H9 (cell line): ENCODE measurements at regions not wholly inside any gene's neighbourhood (a gene's known extent, or its start where the extent isn't known, plus 50 kb on each side); places are given as distances from the start of the nearest gene placed in this dataset.

Experiments used
- DNase-seq: peaks from one replicate; pipeline ENCODE4 v3.0.0-alpha.2; 2017
- H2AFZ ChIP-seq: one replicate; pipeline ENCODE4 v1.6.1; 2013; ENCODE audit warnings: mild to moderate bottlenecking, low read length, control low read depth, moderate library complexity
- H2AK5ac ChIP-seq: 2 replicates; pipeline ENCODE4 v1.6.1; 2013; ENCODE audit warnings: low read length, control low read depth, mixed read lengths; ENCODE audit not compliant: insufficient read length
- H2BK120ac ChIP-seq: one replicate; pipeline ENCODE4 v1.6.1; 2013; ENCODE audit warnings: low read depth, mild to moderate bottlenecking, low read length, control low read depth, inconsistent platforms; ENCODE audit not compliant: poor library complexity, severe bottlenecking
- H2BK12ac ChIP-seq: 2 replicates; pipeline ENCODE4 v1.6.1; 2013; ENCODE audit warnings: low read length, control low read depth, mixed read lengths, low read depth; ENCODE audit not compliant: insufficient read length
- H2BK15ac ChIP-seq: 2 replicates; pipeline ENCODE4 v1.6.1; 2013; ENCODE audit warnings: low read depth, low read length, control low read depth
- H2BK20ac ChIP-seq: one replicate; pipeline ENCODE4 v1.6.1; 2013; ENCODE audit warnings: low read depth, mild to moderate bottlenecking, low read length, control low read depth, inconsistent platforms; ENCODE audit not compliant: poor library complexity, severe bottlenecking
- H2BK5ac ChIP-seq: 2 replicates; pipeline ENCODE4 v1.6.1; 2013; ENCODE audit warnings: low read length, control low read depth, mixed read lengths; ENCODE audit not compliant: insufficient read length
- H3K14ac ChIP-seq: 2 replicates; pipeline ENCODE4 v1.6.1; 2013; ENCODE audit warnings: low read length, control low read depth; ENCODE audit not compliant: insufficient read depth
- H3K18ac ChIP-seq: 2 replicates; pipeline ENCODE4 v1.6.1; 2013; ENCODE audit warnings: low read depth, mild to moderate bottlenecking, mixed read lengths, low read length, control low read depth; ENCODE audit not compliant: insufficient read length
- H3K23ac ChIP-seq: 2 replicates; pipeline ENCODE4 v1.6.1; 2013; ENCODE audit warnings: low read length, control low read depth, mixed read lengths, low read depth; ENCODE audit not compliant: insufficient read length
- H3K23me2 ChIP-seq: 2 replicates; pipeline ENCODE4 v1.6.1; 2013; ENCODE audit warnings: low read depth, mild to moderate bottlenecking, mixed read lengths, low read length, control low read depth; ENCODE audit not compliant: insufficient read length, poor library complexity, severe bottlenecking
- H3K27ac ChIP-seq: 2 replicates; pipeline ENCODE4 v1.5.1; 2013; ENCODE audit warnings: low read length, control low read depth, mixed read lengths, low read depth; ENCODE audit not compliant: insufficient read length
- H3K27me3 ChIP-seq: 2 replicates; pipeline ENCODE4 v1.6.1; 2013; ENCODE audit warnings: low read length, control low read depth, inconsistent platforms; ENCODE audit not compliant: insufficient read depth
- H3K4ac ChIP-seq: 2 replicates; pipeline ENCODE4 v1.6.1; 2013; ENCODE audit warnings: low read depth, mild to moderate bottlenecking, control low read depth, inconsistent platforms, low read length, moderate library complexity
- H3K4me1 ChIP-seq: 2 replicates; pipeline ENCODE4 v1.6.1; 2013; ENCODE audit warnings: low read length, control low read depth, inconsistent platforms; ENCODE audit not compliant: insufficient read depth
- H3K4me2 ChIP-seq: 2 replicates; pipeline ENCODE4 v1.6.1; 2013; ENCODE audit warnings: low read length, control low read depth, mixed read lengths; ENCODE audit not compliant: insufficient read length, insufficient read depth
- H3K56ac ChIP-seq: 2 replicates; pipeline ENCODE4 v1.6.1; 2013; ENCODE audit warnings: low read depth, mild to moderate bottlenecking, mixed read lengths, low read length, control low read depth; ENCODE audit not compliant: insufficient read length
- H3K79me1 ChIP-seq: 2 replicates; pipeline ENCODE4 v1.6.1; 2013; ENCODE audit warnings: low read depth, mild to moderate bottlenecking, moderate library complexity, low read length, control low read depth, inconsistent platforms; ENCODE audit not compliant: insufficient read depth, poor library complexity, severe bottlenecking
- H3K79me2 ChIP-seq: 2 replicates; pipeline ENCODE4 v1.6.1; 2013; ENCODE audit warnings: low read length, control low read depth, inconsistent platforms; ENCODE audit not compliant: insufficient read depth
- H3K9ac ChIP-seq: 2 replicates; pipeline ENCODE4 v1.6.1; 2013; ENCODE audit warnings: low read length, control low read depth, mixed read lengths; ENCODE audit not compliant: insufficient read length; ENCODE audit errors: extremely low read depth
- H3K9me3 ChIP-seq: one replicate; pipeline ENCODE4 v1.6.1; 2013; ENCODE audit warnings: low read depth, low read length, inconsistent platforms; ENCODE audit not compliant: control insufficient read depth
- H3T11ph ChIP-seq: one replicate; pipeline ENCODE4 v1.6.1; 2013; ENCODE audit warnings: mild to moderate bottlenecking, low read length, control low read depth, inconsistent platforms
- H4K20me1 ChIP-seq: one replicate; pipeline ENCODE4 v1.6.1; 2013; ENCODE audit not compliant: control insufficient read depth, insufficient read length, insufficient read depth
- H4K5ac ChIP-seq: 2 replicates; pipeline ENCODE4 v1.6.1; 2013; ENCODE audit warnings: low read depth, mild to moderate bottlenecking, mixed read lengths, low read length, control low read depth; ENCODE audit not compliant: insufficient read length
- H4K8ac ChIP-seq: replicated peaks from 2 replicates; pipeline ENCODE4 v1.6.1; 2013; ENCODE audit warnings: low read length, control low read depth, mixed read lengths, low read depth; ENCODE audit not compliant: insufficient read length
- H4K91ac ChIP-seq: 2 replicates; pipeline ENCODE4 v1.6.1; 2013; ENCODE audit warnings: low read depth, mild to moderate bottlenecking, moderate library complexity, mixed read lengths, low read length, control low read depth; ENCODE audit not compliant: insufficient read length
- H3K27ac Mint-ChIP-seq, 3 experiments: 2 replicates in 2 of 3; 3 replicates in 1 of 3; pipeline ENCODE4 v1.8.0; 2020 to 2021; ENCODE audit warnings: mixed read lengths in 3 of 3, mild to moderate bottlenecking in 1 of 3, moderate library complexity in 1 of 3
- H3K27me3 Mint-ChIP-seq: 2 replicates; pipeline ENCODE4 v1.8.0; 2021; ENCODE audit warnings: low read depth, mild to moderate bottlenecking, moderate library complexity, mixed read lengths
- H3K36me3 Mint-ChIP-seq, 3 experiments: 2 replicates in 2 of 3; 3 replicates in 1 of 3; pipeline ENCODE4 v1.8.0; 2020 to 2021; ENCODE audit warnings: low read depth in 3 of 3, mixed read lengths in 3 of 3; ENCODE audit not compliant: insufficient read depth in 1 of 3
- H3K4me1 Mint-ChIP-seq, 2 experiments: 2 replicates each; pipeline ENCODE4 v1.8.0; 2020; ENCODE audit warnings: mixed read lengths in 2 of 2
- H3K4me3 Mint-ChIP-seq, 2 experiments: 2 replicates in 1 of 2; 3 replicates in 1 of 2; pipeline ENCODE4 v1.8.0; 2020 to 2021; ENCODE audit warnings: mild to moderate bottlenecking in 2 of 2, mixed read lengths in 2 of 2, moderate library complexity in 1 of 2
- H3K9me3 Mint-ChIP-seq, 2 experiments: 2 replicates in 1 of 2; 3 replicates in 1 of 2; pipeline ENCODE4 v1.8.0; 2020; ENCODE audit warnings: mild to moderate bottlenecking in 2 of 2, mixed read lengths in 2 of 2, moderate library complexity in 1 of 2
- CTCF ChIP-seq: fragments of 200-600 bp; sonication (generic); conservative IDR thresholded peaks from 3 replicates; pipeline ENCODE4 v1.8.0; 2021; ENCODE audit warnings: antibody characterized with exemption, mild to moderate bottlenecking
- WGBS: extraction: QIAGEN DNeasy Blood & Tissue Kit; methylation state at CpG from one replicate; pipeline ENCODE4 v1.1.7; 2013; ENCODE audit warnings: missing lambda C conversion rate, low lambda C conversion rate, mixed read lengths; ENCODE audit not compliant: insufficient read length; ENCODE audit errors: extremely low coverage; 5-methylcytosine and 5-hydroxymethylcytosine counted together

DNA sequence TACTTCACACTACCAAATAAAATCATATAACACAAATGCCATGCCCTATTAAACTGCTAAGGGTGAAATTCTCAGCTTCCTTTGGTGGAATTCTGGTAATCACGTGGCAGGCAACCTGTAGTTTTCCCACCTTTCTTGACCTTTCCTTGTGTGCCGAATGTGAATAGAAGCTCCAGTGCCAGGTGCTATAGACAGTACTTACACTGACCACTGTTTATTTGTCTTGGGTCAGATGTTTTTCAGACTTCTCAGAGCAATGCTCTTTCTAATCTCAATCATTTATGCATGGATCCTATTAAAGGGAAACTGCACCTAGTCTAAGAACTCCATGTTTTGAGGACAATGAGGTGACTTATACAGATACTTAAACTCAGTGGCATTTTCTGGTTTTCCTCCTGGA, 296.8 kb upstream of the DIAPH2 start:
- Mint-ChIP-seq H3K9me3 (no peaks in the 10 kb centered on the region), H3K36me3 (no peaks in the 10 kb centered on the region), H3K4me3 (no peak overlapping the region), H3K4me1 (peaks cover 4 to 8% of the 10 kb centered on the region in 2 experiments; a peak in 3 of 4 replicates), H3K27ac (no peak overlapping the region), H3K27me3 (no peaks in the 10 kb centered on the region; the same call in 1 of the 2 replicates)
- H3K27ac ChIP-seq = no peak overlapping the region
- H3K79me1 ChIP-seq = no peaks in the 10 kb centered on the region
- no peaks in the 10 kb centered on the region for H3K4me1 ChIP-seq
- H3K9me3 ChIP-seq = no peaks in the 10 kb centered on the region
- H2BK5ac ChIP-seq = no peak overlapping the region
- H2BK12ac ChIP-seq = no peak overlapping the region
- H3K9ac ChIP-seq = no peak overlapping the region
- no peaks in the 10 kb centered on the region for H3K79me2 ChIP-seq
- H2BK20ac ChIP-seq = no peak overlapping the region
- no peak overlapping the region for H3K23ac ChIP-seq
- H3K23me2 ChIP-seq = no peaks in the 10 kb centered on the region
- DNase-seq = no peak
- H3K4ac ChIP-seq = no peak overlapping the region
- H3K14ac ChIP-seq = no peak overlapping the region
- no CpG with 5 or more reads among the region's 2 CpGs for WGBS
- H3K4me2 ChIP-seq = no peak overlapping the region
- H2BK15ac ChIP-seq = no peak overlapping the region
- H4K91ac ChIP-seq = no peak overlapping the region
- H4K8ac ChIP-seq = no peak overlapping the region
- H3T11ph ChIP-seq = no peak overlapping the region
- H3K18ac ChIP-seq = no peak overlapping the region
- TF ChIP-seq CTCF = no peak
- no peak overlapping the region for H4K5ac ChIP-seq
- no peak overlapping the region for H2AK5ac ChIP-seq
- no peaks in the 10 kb centered on the region for H3K27me3 ChIP-seq
- H2AFZ ChIP-seq = no peak overlapping the region
- H2BK120ac ChIP-seq = no peak overlapping the region
- H4K20me1 ChIP-seq = no peaks in the 10 kb centered on the region
- H3K56ac ChIP-seq = no peak overlapping the region
